A673 (cell line): ENCODE measurements at regions not wholly inside any gene's neighbourhood (a gene's known extent, or its start where the extent isn't known, plus 50 kb on each side); places are given as distances from the start of the nearest gene placed in this dataset.
"Not testable (repeated sequence)": the region's sequence is repeated elsewhere in the genome, so short reads cannot be mapped to it uniquely, and the experiment has no call there.

ENCODE experiments used
- EZH2 ChIP-seq: fragments of 200-600 bp; sonication (generic); IDR thresholded peaks from 2 replicates; pipeline ENCODE4 v1.6.1; 2017; ENCODE audit warnings: borderline replicate concordance, low read depth, mild to moderate bottlenecking, mixed read lengths, antibody characterized with exemption, low read length; ENCODE audit not compliant: poor library complexity, severe bottlenecking
- TF ChIP-seq, protein P1 (sequence below): fragments of 300-800, 200-600 bp; sonication (generic); conservative IDR thresholded peaks from 2 replicates; pipeline ENCODE4 v1.5.1; 2017; ENCODE audit warnings: low read depth, mild to moderate bottlenecking, antibody characterized with exemption, low read length, moderate library complexity, mixed read lengths

GRCh38 chr10:42235241-42235640 is 403.1 kb downstream of the ZNF33B start:
- TF ChIP-seq, protein P1, sequence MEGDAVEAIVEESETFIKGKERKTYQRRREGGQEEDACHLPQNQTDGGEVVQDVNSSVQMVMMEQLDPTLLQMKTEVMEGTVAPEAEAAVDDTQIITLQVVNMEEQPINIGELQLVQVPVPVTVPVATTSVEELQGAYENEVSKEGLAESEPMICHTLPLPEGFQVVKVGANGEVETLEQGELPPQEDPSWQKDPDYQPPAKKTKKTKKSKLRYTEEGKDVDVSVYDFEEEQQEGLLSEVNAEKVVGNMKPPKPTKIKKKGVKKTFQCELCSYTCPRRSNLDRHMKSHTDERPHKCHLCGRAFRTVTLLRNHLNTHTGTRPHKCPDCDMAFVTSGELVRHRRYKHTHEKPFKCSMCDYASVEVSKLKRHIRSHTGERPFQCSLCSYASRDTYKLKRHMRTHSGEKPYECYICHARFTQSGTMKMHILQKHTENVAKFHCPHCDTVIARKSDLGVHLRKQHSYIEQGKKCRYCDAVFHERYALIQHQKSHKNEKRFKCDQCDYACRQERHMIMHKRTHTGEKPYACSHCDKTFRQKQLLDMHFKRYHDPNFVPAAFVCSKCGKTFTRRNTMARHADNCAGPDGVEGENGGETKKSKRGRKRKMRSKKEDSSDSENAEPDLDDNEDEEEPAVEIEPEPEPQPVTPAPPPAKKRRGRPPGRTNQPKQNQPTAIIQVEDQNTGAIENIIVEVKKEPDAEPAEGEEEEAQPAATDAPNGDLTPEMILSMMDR: not testable (repeated sequence)
- TF ChIP-seq EZH2: not testable (repeated sequence)
